ENCODE measurements at regions not wholly inside any gene's neighbourhood (a gene's known extent, or its start where the extent isn't known, plus 50 kb on each side); places are given as distances from the start of the nearest gene placed in this dataset.
"Not testable (repeated sequence)": the region's sequence is repeated elsewhere in the genome, so short reads cannot be mapped to it uniquely, and the experiment has no call there.

DNA sequence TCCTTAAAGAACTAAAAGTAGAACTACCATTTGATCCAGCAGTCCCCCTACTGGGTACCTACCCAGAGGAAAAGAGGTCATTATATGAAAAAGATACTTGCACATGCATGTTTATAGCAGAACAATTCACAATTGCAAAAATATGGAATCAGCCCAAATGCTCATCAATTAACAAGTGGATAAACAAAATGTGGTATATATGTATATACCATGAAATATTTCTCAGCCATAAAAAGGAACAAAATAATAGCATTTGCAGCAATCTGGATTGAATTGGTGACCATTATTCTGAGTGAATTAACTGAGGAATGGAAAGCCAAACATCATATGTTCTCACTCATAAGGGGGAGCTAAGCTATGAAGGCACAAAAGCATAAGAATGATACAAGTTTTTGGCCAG lies 64.7 kb upstream of the KRAS start:
- no peak overlapping the region for H3K9ac ChIP-seq (replicated peaks; ENCODE audit: extremely low read depth, insufficient read depth, low read length)
- no peak overlapping the region for H3K4me2 ChIP-seq (ENCODE audit: insufficient read depth, low read length)
- DNase-seq (ENCODE audit: low read depth, low spot score) = no peak
- H3K27ac ChIP-seq (ENCODE audit: insufficient read depth, low read depth, low read length) = no peak overlapping the region
- no peak for TF ChIP-seq EZH2 (IDR thresholded peaks at IDR 0.05; ENCODE audit: borderline replicate concordance, low read depth, low read length, severe bottlenecking)
- TF ChIP-seq CTCF (IDR thresholded peaks at IDR 0.05; ENCODE audit: extremely low read depth in 1 of 2, insufficient read depth in 1 of 2, low read depth in 1 of 2, low read length in 2 of 2) = no peak
- no peak for TF ChIP-seq FOS (IDR thresholded peaks at IDR 0.05; ENCODE audit: borderline replicate concordance, insufficient read depth, low read length)
- no peak for TF ChIP-seq GATA2 (IDR thresholded peaks at IDR 0.05; ENCODE audit: insufficient read depth, insufficient read length, low read depth, low read length)
- TF ChIP-seq POLR2AphosphoS5 (IDR thresholded peaks at IDR 0.05; ENCODE audit: insufficient read depth, low read depth, low read length) = no peak
- TF ChIP-seq JUN (IDR thresholded peaks at IDR 0.05; ENCODE audit: borderline replicate concordance, insufficient read depth, insufficient read length, low read depth) = no peak
- no peak for TF ChIP-seq MAX (IDR thresholded peaks at IDR 0.05; ENCODE audit: insufficient read depth, insufficient read length)
- TF ChIP-seq MYC (IDR thresholded peaks at IDR 0.05; ENCODE audit: low read depth, low read length) = no peak
- TF ChIP-seq POLR2A (IDR thresholded peaks at IDR 0.05; ENCODE audit: low read depth, low read length) = no peak
- H3K27me3 ChIP-seq (ENCODE audit: control insufficient read depth in 2 of 2, insufficient read depth in 2 of 2, low read length in 2 of 2) = peaks cover 3 to 7% of the 10 kb centered on the region in 2 experiments
- no peaks in the 10 kb centered on the region for H3K9me3 ChIP-seq (replicated peaks; ENCODE audit: control insufficient read depth, insufficient read depth, low read length)
- no TSS peak for BruUV-seq (replicated peaks)
- intact Hi-C loops (cut with micrococcal nuclease) (no loop called here), dilution Hi-C loops (cut with MboI; ENCODE audit: extremely low pct_ligation_motif_present, low sequenced_read_pairs) (no loop called here)
- no peak overlapping the region for H3K4me3 ChIP-seq (replicated peaks in 1 of 3; ENCODE audit: insufficient read depth in 1 of 3, low read depth in 1 of 3, low read length in 3 of 3)
- H3K4me1 ChIP-seq (ENCODE audit: control insufficient read depth, extremely low read depth, insufficient read depth, low read length) = no peaks in the 10 kb centered on the region
- no peaks in the 10 kb centered on the region for H3K9me1 ChIP-seq (replicated peaks; ENCODE audit: control insufficient read depth, extremely low read depth, insufficient read depth, low read length)
- ChIA-PET POLR2A (no interaction called here), CTCF (no interaction called here)
- H3K79me2 ChIP-seq (ENCODE audit: control insufficient read depth, insufficient read depth, low read length) = no peaks in the 10 kb centered on the region
- no peak for FAIRE-seq
- no peaks in the 10 kb centered on the region for H3K36me3 ChIP-seq (ENCODE audit: control insufficient read depth in 2 of 2, extremely low read depth in 1 of 2, insufficient read depth in 2 of 2, low read length in 2 of 2)
- H2AFZ ChIP-seq (ENCODE audit: low read depth, low read length) = no peak overlapping the region
- H4K20me1 ChIP-seq (replicated peaks; ENCODE audit: control insufficient read depth, extremely low read depth, insufficient read depth, low read length) = no peaks in the 10 kb centered on the region

- FAIRE-seq; H4K20me1 ChIP-seq (replicated peaks; ENCODE audit: control insufficient read depth, extremely low read depth, insufficient read depth, low read length); H3K9ac ChIP-seq (replicated peaks; ENCODE audit: extremely low read depth, insufficient read depth, low read length); dilution Hi-C loops (cut with MboI; ENCODE audit: extremely low pct_ligation_motif_present, low sequenced_read_pairs); H3K4me2 ChIP-seq (ENCODE audit: insufficient read depth, low read length); H3K4me3 ChIP-seq (replicated peaks in 1 of 3; ENCODE audit: insufficient read depth in 1 of 3, low read depth in 1 of 3, low read length in 3 of 3); H3K4me1 ChIP-seq (ENCODE audit: control insufficient read depth, extremely low read depth, insufficient read depth, low read length); H3K36me3 ChIP-seq (ENCODE audit: control insufficient read depth in 2 of 2, extremely low read depth in 1 of 2, insufficient read depth in 2 of 2, low read length in 2 of 2); H3K27me3 ChIP-seq (ENCODE audit: control insufficient read depth in 2 of 2, insufficient read depth in 2 of 2, low read length in 2 of 2); H3K79me2 ChIP-seq (ENCODE audit: control insufficient read depth, insufficient read depth, low read length); H3K9me1 ChIP-seq (replicated peaks; ENCODE audit: control insufficient read depth, extremely low read depth, insufficient read depth, low read length); H3K27ac ChIP-seq (ENCODE audit: insufficient read depth, low read depth, low read length); intact Hi-C loops (cut with micrococcal nuclease); DNase-seq (ENCODE audit: low read depth, low spot score); H2AFZ ChIP-seq (ENCODE audit: low read depth, low read length); H3K9me3 ChIP-seq (replicated peaks; ENCODE audit: control insufficient read depth, insufficient read depth, low read length); BruUV-seq (replicated peaks); POLR2A ChIA-PET: not testable (repeated sequence)
- CTCF ChIA-PET = interaction anchor here (0.7 kb wide), 1 partner anchor 72 kb away, joined by 5 read pairs; no protein-coding TSS in a partner anchor
Observed at GRCh38 chr12:25313266-25313990, 62.7 kb upstream of the KRAS start.

All from endothelial cell of umbilical vein (primary cell).